ENCODE measurements at regions not wholly inside any gene's neighbourhood (a gene's known extent, or its start where the extent isn't known, plus 50 kb on each side); places are given as distances from the start of the nearest gene placed in this dataset.
"Not testable (repeated sequence)": the region's sequence is repeated elsewhere in the genome, so short reads cannot be mapped to it uniquely, and the experiment has no call there.

DNA sequence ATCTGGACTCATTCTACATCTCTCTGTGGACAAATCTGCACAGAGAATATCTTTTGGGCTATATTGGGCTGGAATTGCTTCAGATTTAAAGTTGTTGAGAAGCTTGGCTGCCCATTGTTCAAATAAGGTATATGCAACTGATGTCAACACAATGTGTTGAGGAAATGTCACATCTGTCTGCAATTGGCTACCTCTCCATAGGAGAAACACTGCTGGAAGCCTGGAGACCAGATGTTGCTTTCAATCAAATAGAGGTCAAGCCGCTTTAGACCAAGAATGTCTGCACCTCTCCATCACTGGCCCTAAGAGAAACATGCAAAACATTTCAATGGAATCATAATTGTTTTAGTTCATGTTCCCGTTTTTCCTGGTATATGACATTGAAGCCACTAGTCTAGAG, 720.2 kb downstream of the SLC4A3 start:
- no peak for DNase-seq (ENCODE audit: low read depth)

DNA sequence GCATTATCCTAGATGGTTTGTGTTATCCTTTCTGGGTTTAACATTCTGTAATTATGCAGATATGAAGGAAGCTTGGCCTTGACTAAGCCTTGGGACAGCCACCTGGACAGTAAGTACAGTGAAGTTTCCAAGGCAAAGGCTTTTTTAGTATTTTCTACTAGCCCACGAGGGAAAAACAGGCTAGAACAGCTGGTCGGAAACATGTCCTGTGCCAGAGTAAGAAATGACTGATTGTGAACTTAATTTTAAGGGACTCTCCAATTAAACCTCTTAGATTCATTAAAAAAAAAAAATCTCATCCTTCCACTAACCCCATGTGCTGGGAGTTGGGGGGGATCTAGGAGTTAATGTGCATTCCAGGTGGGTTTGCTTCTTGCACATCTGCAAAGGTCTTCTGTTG, 720.8 kb downstream of the SLC4A3 start:
- no peak for DNase-seq (ENCODE audit: low read depth)

DNA sequence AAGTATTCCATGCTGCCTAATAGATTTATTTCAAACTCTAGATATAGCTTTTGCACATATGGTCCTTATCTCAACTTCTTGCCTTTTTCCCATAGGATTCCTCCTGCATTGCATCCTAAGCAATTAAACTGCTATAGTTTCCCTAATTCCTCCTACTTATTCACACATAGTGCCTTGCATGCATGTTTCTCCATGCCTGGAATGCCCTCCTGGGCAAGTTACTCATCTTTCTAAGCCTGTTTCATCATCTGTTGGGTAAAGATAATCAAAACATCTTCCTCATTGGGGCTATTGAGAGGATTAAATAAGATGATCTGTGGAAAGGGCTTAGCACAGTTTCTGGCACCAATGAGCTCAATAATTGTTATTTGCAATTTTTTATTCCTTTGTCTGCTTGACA, 726.5 kb downstream of the SLC4A3 start:
- no peak for DNase-seq (ENCODE audit: low read depth)

DNA sequence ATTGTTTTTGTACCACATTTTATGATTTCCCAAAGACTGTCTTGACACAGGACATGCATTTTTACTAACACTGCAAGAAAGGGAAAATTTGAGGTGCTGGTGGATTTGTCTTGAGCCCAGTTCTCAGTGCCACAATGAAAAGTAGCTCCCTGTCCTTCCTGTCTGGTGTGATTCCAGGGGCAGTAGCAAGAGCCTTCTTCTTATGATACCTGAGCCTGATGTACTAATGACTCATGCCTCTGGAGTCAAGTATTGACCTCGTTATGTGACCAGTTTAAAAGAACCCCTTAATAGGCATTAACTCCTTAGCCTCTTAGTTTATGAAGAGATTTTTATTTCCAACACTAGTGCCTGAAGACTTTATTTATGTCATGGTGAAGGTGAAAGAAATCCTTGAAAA, 728.6 kb downstream of the SLC4A3 start:
- DNase-seq (ENCODE audit: low read depth): no peak

DNA sequence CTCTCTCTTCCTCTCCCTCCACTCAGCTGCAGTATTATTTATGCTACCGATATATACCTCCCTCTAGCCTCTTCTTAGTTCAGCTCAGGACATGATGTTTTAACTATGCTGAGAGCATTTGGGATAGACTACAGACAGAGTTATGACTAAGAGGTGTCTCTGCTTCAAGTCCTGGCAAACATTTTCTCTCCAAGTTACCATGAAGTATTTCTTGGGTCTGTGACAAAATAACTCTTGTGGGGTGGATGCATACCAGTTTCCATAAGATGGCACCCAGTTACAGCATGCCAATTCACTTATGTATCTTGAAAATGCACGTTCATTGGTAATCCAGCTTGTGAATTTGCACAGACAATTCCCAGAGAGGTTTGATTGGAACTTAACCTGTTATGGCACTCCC, 737.6 kb downstream of the SLC4A3 start:
- no peak for DNase-seq (ENCODE audit: low read depth)

DNA sequence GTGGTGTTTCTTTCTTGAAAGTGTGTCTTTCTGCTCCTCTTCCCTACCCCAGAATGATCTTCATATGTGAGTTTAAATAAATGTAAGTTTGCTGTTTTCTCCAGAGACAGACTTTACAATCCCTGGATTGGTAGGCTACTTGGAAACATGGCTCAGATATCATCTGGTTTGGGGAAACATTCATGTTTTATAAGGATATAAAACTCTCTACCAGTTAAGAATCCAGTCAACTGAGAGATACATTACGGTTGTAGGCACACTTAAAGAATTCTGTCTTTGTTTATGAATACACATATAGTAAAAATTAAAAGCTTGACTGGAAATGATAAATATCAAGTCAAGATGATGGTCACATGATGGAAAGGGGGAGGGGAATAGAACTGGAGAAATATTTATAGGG, 739.3 kb downstream of the SLC4A3 start:
- no peak for DNase-seq (ENCODE audit: low read depth)

DNA sequence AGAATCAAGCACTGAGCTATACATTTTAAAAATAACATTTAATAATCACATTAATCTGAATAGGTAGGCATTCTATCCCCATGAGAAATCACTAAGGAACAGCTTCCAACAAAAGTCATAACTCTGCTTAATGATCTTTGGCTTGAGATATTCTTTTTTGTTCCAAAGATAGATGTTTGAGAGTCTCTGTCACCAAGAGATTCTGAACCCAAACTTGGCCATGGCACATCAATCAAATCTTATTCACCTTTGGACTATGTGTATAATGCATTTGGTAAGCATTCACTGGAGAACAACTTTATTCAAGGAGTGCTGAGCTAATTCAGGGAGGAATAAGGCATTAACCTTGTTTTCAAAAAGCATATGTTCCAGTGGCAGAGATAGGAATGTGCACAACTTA, 743.3 kb downstream of the SLC4A3 start:
- no peak for DNase-seq (ENCODE audit: low read depth)

DNA sequence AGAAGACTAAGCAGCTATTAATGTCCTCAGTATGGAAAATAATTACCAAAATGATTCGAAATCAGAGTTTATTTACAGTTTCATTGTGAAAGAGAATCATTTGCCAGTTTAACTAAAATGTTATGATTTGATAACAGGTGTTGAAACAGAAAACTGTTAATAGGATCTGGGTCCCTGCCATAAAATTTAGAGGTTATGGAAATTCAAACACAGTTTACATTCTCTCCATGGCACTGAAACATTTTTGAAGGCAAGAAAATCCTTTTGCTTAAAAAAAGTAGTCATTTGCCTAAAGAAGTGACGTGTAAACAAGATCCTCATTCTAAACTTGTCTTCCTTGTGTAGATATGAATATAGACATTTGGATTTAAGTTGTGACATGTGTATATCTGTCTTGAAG, 743.8 kb downstream of the SLC4A3 start:
- DNase-seq (ENCODE audit: low read depth): no peak

DNA sequence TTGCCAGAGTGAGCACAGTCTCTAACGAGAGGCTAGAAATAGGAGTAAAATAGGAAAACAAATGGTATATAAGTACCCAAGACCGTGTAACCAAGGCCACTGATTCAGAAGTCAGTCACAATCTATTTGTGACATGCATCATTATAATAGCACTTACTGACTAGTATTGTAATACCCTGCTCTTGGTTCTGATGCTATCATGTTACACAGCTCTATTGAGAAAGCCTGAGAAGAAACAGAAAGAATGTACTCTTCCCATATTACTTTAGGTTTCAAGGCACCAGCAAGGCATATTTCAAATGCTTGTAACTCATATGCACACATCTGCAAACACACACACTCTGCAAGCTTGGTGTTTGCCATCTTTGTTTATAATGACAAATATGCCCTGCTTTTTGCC, 746.4 kb downstream of the SLC4A3 start:
- DNase-seq (ENCODE audit: low read depth): no peak

DNA sequence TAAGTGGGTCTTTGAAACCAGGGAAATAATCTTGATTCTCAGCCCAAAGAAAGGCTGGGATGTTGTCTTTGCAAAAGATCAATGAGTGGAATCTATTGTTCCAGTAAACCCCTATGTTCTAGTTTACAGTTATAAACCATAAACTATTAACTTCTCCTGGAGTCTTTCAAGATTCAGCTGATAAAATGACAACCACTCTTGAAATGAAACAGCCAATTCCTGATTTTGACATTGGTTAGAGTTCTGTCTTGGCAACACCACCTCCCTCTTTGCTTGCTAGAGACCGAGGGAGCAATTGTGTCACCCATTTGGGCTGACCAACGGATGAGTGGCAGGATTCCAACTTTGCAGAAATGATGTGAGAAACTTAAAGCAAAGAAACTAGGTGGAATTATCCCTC, 746.9 kb downstream of the SLC4A3 start:
- DNase-seq (ENCODE audit: low read depth): no peak

DNA sequence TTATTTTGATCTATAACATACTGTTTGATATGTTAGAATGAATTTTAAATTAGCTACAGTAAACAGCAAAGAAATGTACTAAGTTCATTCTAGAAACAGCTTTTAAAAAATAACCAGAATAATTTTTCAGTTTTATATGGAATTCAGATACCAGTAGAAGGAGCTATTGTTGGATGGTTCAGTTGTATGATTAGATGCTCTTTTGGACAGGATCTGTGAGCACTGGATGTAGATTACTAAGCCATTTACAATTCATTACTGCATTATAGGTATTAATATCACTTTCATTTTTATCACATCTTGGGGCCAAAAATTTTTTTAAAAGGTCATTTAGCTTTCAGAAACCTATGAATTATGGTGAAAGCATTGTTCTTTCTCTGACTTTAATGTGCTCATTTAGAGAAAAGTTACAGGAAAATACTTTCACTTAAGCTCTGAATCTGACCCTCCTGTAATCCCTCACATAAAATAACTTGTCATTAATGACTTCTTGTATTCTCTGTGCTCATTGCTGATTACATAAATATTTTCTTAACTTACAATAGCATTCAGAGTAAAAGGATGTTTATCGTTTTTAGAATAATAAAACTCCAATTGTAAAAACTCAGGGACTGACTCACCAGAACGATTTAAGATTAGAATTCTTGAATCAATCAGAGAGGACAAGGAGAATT, 750.2 kb downstream of the SLC4A3 start:
- DNase-seq (ENCODE audit: low read depth): no peak

DNA sequence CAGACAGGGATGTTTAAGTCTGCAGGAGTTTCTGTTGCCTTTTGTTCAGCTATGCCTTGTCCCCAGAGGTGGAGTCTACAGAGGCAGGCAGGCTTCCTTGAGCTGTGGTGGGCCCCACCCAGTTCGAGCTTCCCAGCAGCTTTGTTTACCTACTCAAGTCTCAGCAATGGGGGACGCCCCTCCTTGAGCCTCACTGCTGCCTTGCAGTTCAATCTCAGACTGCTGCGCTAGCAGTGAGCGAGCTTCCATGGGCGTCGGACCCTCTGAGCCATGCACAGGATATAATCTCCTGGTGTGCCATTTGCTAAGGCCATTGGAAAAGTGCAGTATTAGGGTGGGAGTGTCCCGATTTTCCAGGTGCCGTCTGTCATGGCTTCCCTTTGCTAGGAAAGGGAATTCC, 760.3 kb downstream of the SLC4A3 start:
- DNase-seq (ENCODE audit: low read depth): not testable (repeated sequence)

DNA sequence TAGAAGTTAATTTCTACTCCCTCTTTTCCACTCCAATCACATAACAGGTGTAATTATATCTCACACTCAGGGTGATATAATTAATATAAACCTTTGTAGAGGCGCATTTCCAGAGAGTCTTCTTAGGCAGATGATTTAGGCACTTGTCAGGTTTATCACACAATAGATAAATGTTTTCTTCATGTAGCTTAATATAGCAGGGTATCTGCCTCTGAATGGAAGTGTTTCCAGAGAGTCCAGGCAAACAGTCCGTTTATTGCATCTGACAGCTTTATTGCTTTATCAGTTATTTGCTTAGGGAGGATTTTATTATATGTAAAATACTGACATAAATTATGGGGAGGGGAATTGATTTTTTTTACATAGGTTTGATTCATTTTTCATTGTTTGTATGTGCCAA, 766.3 kb downstream of the SLC4A3 start:
- no peak for DNase-seq (ENCODE audit: low read depth)

DNA sequence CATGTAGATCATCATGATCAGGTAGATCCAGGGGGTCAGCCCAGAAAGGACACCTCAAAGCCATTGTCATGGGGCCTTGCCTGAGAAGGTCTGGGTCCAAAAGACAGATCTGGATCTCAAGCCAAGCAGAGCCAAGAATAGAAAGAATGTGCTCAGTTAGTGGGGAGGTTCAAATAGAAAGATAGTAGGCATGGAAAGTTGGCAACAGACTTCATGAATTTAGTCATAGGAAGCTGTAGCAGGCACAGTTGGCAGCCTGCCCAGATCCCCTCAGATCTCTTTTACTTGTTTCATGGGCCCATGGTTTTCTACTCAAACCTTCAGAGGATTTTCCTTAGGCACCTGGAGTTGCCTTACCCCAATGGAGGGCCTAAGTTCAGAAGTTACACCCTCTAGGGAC, 767.0 kb downstream of the SLC4A3 start:
- DNase-seq (ENCODE audit: low read depth): no peak

DNA sequence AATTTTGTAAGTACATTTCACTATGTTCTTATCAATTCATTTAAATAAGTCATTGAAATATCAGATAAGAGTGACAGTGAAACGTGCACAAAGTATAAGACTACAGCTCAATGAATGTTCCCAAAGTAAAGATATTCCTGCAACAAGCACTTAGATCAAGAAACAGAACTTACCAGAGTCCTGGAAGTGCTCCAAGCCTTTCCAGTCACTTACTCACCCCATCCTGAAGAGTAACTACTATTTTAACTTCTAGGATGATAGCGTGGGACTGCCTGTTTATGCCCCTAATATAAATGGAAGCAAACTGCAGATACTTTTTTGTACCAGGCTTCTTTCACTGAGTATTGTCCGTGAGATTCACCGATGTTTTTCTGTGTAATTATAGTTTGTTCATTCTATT, 768.9 kb downstream of the SLC4A3 start:
- no peak for DNase-seq (ENCODE audit: low read depth)

DNA sequence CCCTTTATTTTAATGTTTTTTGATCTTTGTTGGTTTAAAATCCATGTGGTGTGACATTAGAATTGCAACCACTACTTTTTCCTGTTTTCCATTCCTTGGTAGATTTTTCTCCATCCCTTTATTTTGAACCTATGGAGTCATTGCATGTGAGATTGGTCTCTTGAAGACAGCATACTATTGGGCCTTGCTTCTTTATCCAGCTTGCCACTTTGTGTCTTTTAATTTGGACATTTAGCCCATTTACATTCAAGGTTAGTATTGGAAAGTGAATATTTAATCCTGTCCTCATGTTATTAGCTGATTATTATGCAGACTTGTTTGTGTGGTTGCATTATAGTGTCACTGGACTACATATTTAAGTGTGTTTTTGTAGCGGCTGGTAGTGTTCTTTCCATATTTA, 782.9 kb downstream of the SLC4A3 start:
- DNase-seq (ENCODE audit: low read depth): no peak

DNA sequence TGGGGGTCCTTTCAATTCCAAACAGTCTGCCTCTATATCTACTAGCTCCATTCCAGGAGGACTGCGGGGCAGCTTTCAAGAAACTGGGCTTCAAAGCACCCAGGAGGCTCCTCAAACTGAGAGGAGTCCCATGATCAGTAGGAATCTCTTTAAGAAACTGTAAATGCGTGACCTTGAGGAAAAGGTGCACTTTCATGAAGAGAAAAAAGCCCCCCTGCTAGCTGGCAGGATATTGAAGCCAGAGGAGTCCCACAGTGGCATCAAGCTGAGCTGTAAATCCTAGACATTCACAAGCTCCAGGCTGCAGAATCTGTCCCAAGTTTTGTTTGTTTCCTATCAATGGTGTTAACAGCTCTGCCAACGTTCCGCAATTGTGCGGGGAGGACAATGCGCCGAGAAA, 790.1 kb downstream of the SLC4A3 start:
- DNase-seq (ENCODE audit: low read depth): no peak

DNA sequence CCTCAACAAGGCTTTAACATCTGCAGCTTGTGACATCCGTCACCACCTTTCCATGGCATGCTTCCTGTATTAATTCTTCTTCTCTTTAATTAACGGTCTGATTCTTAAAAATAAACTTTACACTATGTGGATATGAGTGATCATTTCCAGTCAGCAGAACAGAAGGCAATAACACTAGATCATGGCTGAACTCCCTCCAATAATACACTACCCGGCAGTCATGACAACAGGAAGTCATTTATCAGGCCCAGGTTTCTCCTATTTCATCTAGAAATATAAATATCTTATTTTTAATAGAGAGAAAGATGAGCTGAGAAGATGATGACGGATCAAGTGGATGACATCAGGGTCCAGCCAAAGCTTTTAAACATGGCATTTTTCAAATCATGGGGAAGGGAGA, 792.2 kb downstream of the SLC4A3 start:
- DNase-seq (ENCODE audit: low read depth): no peak

DNA sequence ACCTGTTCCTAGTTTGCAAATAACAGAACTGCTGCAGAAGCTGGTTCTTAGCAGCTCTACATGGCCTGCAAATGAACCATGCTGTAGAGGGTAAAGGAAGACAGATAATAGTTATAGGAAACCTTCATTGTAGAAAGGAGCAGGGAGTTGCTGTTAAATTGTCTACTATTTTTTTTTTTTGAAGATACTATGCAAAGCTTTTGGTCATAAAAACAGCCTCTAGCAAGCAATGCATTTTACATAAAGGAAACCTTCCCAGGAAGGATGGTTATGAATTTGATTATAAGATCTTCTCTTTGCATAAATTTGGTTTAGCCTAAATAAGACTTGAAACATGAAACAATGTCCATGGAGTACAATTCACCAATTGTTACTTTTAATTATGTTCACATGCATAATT, 793.4 kb downstream of the SLC4A3 start:
- no peak for DNase-seq (ENCODE audit: low read depth)

DNA sequence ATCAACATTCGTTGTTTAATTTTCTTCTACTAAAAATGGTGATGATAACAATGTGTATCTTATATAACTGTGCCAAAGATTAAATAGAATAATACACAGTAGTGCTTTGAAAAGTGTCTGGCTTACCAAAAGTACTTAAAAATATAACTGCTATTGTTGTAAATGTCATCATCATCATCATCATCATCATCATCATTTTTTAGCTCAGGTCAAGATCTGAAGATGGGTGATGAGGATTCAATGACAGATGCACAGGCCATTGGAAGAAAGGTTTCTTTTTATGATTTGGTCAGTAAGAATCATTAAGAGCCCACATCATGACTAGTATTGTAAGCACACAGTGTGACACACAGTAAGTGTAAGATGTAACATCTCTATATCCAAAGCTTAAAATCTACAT, 795.2 kb downstream of the SLC4A3 start:
- no peak for DNase-seq (ENCODE audit: low read depth)

DNA sequence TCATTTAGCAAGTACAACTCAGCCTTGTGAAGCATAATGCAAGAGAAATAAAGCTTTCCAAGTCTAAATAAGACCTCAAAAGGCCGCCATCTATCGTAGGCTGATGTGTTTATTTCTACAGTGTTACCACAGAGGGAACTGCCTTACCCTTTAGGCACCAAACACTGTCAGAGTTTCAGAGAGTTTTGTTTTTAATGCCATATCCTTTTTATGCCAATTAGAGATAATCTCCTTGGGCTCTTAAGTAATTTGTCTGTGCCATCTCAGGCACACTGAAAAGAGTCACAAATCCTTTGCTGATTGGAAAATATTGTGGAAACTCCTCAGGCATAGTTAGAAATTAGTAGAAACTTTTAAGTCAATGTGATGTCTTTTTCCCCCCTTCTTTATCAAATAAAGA, 797.1 kb downstream of the SLC4A3 start:
- no peak for DNase-seq (ENCODE audit: low read depth)

DNA sequence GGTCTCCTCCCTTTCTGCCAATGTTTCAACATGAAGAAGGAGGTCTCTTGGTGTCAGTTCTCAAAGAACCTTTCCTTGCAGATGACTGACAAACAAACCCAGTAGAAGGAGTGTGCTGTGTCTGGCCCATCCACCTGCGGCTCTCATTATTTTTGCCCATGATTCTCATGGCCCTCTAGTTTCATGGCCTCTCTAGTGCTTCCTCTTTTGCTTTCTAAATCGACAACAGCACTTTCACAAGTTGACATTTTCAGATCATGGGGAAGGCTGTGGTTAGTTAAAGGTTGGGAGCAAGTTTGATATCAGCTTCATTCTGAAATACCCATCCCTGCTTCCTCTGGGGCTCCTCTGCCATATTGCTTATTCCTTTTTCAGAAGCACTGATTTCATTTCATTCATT, 805.2 kb downstream of the SLC4A3 start:
- DNase-seq (ENCODE audit: low read depth): no peak

DNA sequence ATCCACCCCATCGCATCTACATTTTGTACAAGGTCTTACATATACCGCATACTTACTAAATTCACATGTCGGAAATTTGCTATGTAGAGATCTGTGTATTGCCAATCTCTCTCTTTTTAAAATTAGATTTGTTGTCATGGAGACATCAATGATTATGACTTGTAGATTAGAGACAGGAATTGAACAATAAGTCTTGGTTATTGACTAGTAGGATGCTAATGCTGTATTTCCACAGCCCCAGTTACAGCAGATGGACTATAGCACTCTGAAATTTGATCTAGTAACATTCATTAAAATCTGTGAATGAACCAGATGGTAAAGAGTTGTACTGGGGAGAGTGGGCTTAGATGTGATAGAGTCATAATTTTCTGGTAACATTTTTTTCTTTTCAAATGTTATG, 805.7 kb downstream of the SLC4A3 start:
- DNase-seq (ENCODE audit: low read depth): no peak

DNA sequence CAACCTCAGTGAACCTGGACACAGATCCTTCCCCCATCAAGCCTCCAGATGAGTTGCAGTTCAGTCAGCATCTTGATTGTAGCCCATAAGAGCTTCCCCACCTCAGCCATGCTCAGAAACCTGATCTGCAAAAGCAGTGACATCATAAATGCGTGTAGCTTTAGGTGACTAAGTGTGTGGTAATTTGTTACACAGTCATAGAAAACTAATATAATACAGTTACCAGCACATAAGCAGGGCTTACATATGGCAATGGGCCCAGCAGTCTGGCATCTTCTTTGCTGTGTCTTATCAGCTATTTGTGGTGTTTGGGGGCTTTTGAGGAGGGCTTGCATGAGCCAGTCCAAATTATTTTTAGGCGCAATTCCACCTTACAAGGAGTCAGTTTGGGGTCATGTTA, 807.0 kb downstream of the SLC4A3 start:
- no peak for DNase-seq (ENCODE audit: low read depth)

DNA sequence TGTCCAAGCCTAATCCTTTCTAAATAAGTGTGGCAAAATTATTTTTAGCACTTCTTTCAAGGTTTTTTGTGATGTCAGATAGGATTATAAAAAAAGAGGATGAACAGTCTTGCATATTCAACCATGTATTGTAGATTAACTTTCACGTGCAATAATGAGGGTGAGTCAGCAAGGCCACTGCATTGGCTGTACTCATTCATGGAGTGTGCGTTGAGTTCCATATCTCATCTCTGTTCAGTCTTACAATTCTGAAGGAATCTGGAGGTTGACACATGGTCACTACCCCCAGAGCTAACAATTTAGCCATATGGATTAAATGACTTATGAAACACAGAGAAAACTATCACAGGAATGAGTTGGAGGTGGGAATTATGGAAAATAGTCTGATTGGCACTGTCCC, 810.5 kb downstream of the SLC4A3 start:
- DNase-seq (ENCODE audit: low read depth): no peak
